ENCODE measurements at regions not wholly inside any gene's neighbourhood (a gene's known extent, or its start where the extent isn't known, plus 50 kb on each side); places are given as distances from the start of the nearest gene placed in this dataset.
"Not testable (repeated sequence)": the region's sequence is repeated elsewhere in the genome, so short reads cannot be mapped to it uniquely, and the experiment has no call there.

- intact Hi-C loops (cut with DNase I): no loop called here
- no peak for DNase-seq
Measured at GRCh38 chr12:115818973-115819372, 458.5 kb downstream of the MED13L start.

- DNase-seq: no peak
- intact Hi-C loops (cut with DNase I): no loop called here
Measured at GRCh38 chr12:115817389-115817788, 460.1 kb downstream of the MED13L start.

GRCh38 chr12:115815924-115816323, 461.6 kb downstream of the MED13L start:
- no peak for DNase-seq
- intact Hi-C loops (cut with DNase I): no loop called here

- peak in 6 of 42 donors; percentile 4 to 22 (median 8) for DNase-seq
- intact Hi-C loops (cut with DNase I): no loop called here
Measured at GRCh38 chr12:115813256-115813655, 464.2 kb downstream of the MED13L start.

- no peak for DNase-seq
- intact Hi-C loops (cut with DNase I): no loop called here
Measured at GRCh38 chr12:115811929-115812328, 465.6 kb downstream of the MED13L start.

GRCh38 chr12:115811045-115811444, 466.4 kb downstream of the MED13L start:
- intact Hi-C loops (cut with DNase I): no loop called here
- DNase-seq: no peak

- intact Hi-C loops (cut with DNase I): no loop called here
- no peak for DNase-seq
Measured at GRCh38 chr12:115810122-115810901, 467.2 kb downstream of the MED13L start.

- intact Hi-C loops (cut with DNase I): no loop called here
- DNase-seq: no peak
Measured at GRCh38 chr12:115806000-115806399, 471.5 kb downstream of the MED13L start.

- intact Hi-C loops (cut with DNase I): no loop called here
- DNase-seq: no peak
Measured at GRCh38 chr12:115802767-115803166, 474.7 kb downstream of the MED13L start.

- intact Hi-C loops (cut with DNase I): no loop called here
- DNase-seq: no peak
Measured at GRCh38 chr12:115801871-115802270, 475.6 kb downstream of the MED13L start.

- DNase-seq: no peak
- intact Hi-C loops (cut with DNase I): no loop called here
Measured at GRCh38 chr12:115799610-115800009, 477.9 kb downstream of the MED13L start.

GRCh38 chr12:115798309-115798917, 479.1 kb downstream of the MED13L start:
- intact Hi-C loops (cut with DNase I): no loop called here
- no peak for DNase-seq

GRCh38 chr12:115794659-115795081, 482.8 kb downstream of the MED13L start:
- no peak for DNase-seq
- intact Hi-C loops (cut with DNase I): no loop called here

GRCh38 chr12:115791331-115791730, 486.2 kb downstream of the MED13L start:
- DNase-seq: no peak
- intact Hi-C loops (cut with DNase I): no loop called here

GRCh38 chr12:115790526-115790925, 487.0 kb downstream of the MED13L start:
- intact Hi-C loops (cut with DNase I): no loop called here

GRCh38 chr12:115786490-115786889, 491.0 kb downstream of the MED13L start:
- intact Hi-C loops (cut with DNase I); DNase-seq: not testable (repeated sequence)

More at GRCh38 chr12:115790526-115790925, 487.0 kb downstream of the MED13L start:
- DNase-seq: no peak

- no peak for DNase-seq
Measured at GRCh38 chr12:115785548-115785947, 491.9 kb downstream of the MED13L start.

GRCh38 chr12:115776399-115776798, 501.1 kb downstream of the MED13L start:
- no peak for DNase-seq
- intact Hi-C loops (cut with DNase I): no loop called here

More at GRCh38 chr12:115785548-115785947, 491.9 kb downstream of the MED13L start:
- intact Hi-C loops (cut with DNase I): no loop called here

GRCh38 chr12:115774148-115774895, 503.2 kb downstream of the MED13L start:
- DNase-seq: no peak
- intact Hi-C loops (cut with DNase I): no loop called here

GRCh38 chr12:115771601-115772000, 505.9 kb downstream of the MED13L start:
- intact Hi-C loops (cut with DNase I): no loop called here
- no peak for DNase-seq
